Thoracic aorta (tissue), 2 donors: ENCODE measurements at regions not wholly inside any gene's neighbourhood (a gene's known extent, or its start where the extent isn't known, plus 50 kb on each side); places are given as distances from the start of the nearest gene placed in this dataset.

Experiments used
- ATAC-seq: fragments of 150-250 bp; one replicate; pipeline ENCODE4 v1.8.0; 2017; ENCODE audit warnings: low read depth; ENCODE audit not compliant: insufficient number of reproducible peaks, low FRiP score
- DNase-seq: peaks from one replicate; pipeline ENCODE4 v3.0.0-alpha.2; 2020; ENCODE audit warnings: low spot score
- H3K27ac ChIP-seq, 2 donors: fragments of 200-600 bp; sonication (generic); 1 replicate in 1 of 2; 2 replicates in 1 of 2; pipeline ENCODE4 v1.5.1; 2016; ENCODE audit warnings: mild to moderate bottlenecking in 2 of 2, moderate library complexity in 2 of 2
- H3K27me3 ChIP-seq: fragments of 200-600 bp; sonication (generic); replicated peaks from 2 replicates; pipeline ENCODE4 v1.6.0; 2016; ENCODE audit warnings: mild to moderate bottlenecking; ENCODE audit not compliant: insufficient read depth
- H3K36me3 ChIP-seq: fragments of 200-600 bp; sonication (generic); one replicate; pipeline ENCODE4 v1.5.1; 2016
- H3K4me1 ChIP-seq, 2 donors: fragments of 200-600 bp; sonication (generic); 1 replicate in 1 of 2; 2 replicates in 1 of 2; pipeline versions ENCODE4 v1.5.1 to v1.6.0; 2016; ENCODE audit warnings: low read depth in 2 of 2, mild to moderate bottlenecking in 1 of 2; ENCODE audit not compliant: control insufficient read depth in 1 of 2
- H3K4me3 ChIP-seq: fragments of 200-600 bp; sonication (generic); 2 replicates; pipeline ENCODE4 v1.5.1; 2016; ENCODE audit warnings: mild to moderate bottlenecking
- H3K9me3 ChIP-seq: fragments of 200-600 bp; sonication (generic); 2 replicates; pipeline ENCODE4 v1.5.1; 2016
- TF ChIP-seq, protein P1 (sequence below): fragments of 200-600 bp; sonication (generic); IDR thresholded peaks from one replicate; pipeline ENCODE4 v1.5.1; 2019; ENCODE audit warnings: antibody characterized with exemption

DNA sequence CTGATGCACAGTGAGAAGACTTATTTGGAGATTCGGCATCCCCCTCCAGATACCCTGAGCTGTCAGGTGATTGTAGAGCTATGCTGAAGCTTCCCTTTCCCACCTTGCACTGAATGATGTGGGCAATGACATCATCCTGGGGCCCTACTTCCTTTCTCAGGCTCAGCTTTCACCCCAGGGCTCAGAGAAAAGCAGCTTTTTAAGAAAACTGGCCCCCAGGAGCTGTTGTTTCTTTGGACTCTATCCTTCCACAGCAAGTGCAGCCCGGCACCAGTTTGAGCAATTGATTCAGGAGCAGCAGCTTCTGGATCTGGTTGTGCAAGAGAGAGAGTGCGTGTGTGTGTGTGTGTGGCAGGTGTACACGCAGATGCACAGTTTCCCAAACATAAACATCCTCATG is 251.3 kb downstream of the ANAPC1 start:
- ATAC-seq: no peak

DNA sequence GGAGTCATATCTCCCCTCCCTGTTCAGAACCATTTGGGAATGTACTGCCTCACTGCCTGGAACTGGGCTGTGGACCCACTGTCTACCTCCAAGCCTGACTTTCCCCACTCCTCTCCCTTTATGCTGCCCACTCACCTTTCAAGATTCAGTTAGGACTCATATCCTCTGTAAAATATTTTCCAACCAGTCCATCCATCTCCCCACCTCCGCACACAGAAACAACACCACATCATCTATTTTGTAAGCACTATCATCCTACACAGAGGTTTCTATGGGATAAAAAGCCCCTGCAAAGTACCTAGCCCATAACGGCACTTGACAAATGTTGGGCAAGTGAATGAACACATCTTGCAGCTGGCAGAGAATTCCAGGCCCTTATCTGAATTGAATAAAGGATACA is 250.8 kb downstream of the ANAPC1 start:
- Histone ChIP-seq H3K27me3 (no peaks in the 10 kb centered on the region), H3K27ac (no peak overlapping the region), H3K4me1 (peaks cover 0 to 11% of the 10 kb centered on the region in 2 donors), H3K9me3 (peaks cover 4% of the 10 kb centered on the region), H3K36me3 (no peaks in the 10 kb centered on the region), H3K4me3 (no peak overlapping the region)
- DNase-seq (no peak), ATAC-seq (no peak)
- TF ChIP-seq, protein P1, sequence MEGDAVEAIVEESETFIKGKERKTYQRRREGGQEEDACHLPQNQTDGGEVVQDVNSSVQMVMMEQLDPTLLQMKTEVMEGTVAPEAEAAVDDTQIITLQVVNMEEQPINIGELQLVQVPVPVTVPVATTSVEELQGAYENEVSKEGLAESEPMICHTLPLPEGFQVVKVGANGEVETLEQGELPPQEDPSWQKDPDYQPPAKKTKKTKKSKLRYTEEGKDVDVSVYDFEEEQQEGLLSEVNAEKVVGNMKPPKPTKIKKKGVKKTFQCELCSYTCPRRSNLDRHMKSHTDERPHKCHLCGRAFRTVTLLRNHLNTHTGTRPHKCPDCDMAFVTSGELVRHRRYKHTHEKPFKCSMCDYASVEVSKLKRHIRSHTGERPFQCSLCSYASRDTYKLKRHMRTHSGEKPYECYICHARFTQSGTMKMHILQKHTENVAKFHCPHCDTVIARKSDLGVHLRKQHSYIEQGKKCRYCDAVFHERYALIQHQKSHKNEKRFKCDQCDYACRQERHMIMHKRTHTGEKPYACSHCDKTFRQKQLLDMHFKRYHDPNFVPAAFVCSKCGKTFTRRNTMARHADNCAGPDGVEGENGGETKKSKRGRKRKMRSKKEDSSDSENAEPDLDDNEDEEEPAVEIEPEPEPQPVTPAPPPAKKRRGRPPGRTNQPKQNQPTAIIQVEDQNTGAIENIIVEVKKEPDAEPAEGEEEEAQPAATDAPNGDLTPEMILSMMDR: no peak

More for the DNA sequence above, 251.3 kb downstream of the ANAPC1 start:
- Histone ChIP-seq H3K4me3 (no peak overlapping the region), H3K4me1 (peaks cover 0 to 11% of the 10 kb centered on the region in 2 donors), H3K27me3 (no peaks in the 10 kb centered on the region), H3K36me3 (no peaks in the 10 kb centered on the region), H3K9me3 (peaks cover 4% of the 10 kb centered on the region), H3K27ac (no peak overlapping the region)
- TF ChIP-seq, protein P1: no peak
- DNase-seq: no peak

DNA sequence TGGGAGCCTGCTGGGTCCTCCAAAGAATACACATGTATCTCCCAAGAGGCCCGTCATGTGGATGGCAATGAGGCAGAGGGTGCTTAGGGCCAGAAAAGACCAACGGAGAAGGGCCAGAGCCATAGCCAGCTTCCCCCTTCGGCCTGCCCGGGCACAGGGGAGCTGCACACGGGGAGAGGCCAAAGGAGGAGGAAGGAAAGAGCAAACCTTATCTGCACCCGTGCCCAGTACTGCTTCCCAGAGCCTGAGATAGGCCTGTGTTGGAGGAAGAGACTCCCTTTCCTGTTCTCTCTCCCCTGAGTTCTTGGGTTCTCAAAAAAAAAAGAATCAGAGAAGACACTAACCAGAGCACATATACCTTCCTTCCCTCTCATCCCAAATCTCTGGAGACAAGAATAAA is 250.3 kb downstream of the ANAPC1 start:
- TF ChIP-seq, protein P1: no peak
- DNase-seq (no peak), ATAC-seq (no peak)

DNA sequence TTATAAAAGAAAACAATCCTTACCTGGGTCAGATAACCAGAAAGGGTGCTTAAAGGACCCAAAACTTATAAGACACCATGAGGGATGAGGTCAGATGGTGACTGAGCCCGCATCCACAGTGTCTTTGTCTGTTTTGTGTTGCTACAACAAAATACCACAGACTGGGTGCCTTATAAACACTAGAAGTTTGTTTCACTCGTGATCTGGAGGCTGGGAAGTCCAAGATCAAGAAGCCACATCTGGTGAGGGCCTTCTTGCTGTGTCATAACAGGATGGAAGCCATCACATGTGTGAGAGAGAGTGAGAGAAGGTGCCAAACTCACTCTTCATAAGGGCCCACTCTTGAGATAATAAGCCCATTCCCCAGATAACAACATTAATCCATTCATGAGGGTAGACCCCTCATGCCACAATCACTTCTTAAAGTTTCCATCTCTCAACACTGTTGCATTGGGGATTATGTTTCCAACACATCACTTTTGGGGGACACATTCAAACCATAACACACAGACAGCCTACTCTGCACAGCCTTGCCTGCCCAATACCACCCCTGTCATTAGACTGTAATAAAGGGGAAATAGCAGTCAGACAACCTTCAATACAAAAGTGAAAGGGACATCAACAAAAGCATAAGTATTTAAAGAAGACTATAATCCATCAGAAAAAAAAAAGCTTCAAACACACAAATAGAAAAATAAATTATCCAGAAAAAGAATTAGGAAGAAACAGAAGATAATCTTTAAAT is 249.8 kb downstream of the ANAPC1 start:
- peaks cover 0 to 11% of the 10 kb centered on the region in 2 donors for H3K4me1 ChIP-seq
- DNase-seq (no peak), ATAC-seq (no peak)
- no peak overlapping the region for H3K27ac ChIP-seq
- H3K36me3 ChIP-seq: no peaks in the 10 kb centered on the region
- no peaks in the 10 kb centered on the region for H3K27me3 ChIP-seq
- no peak overlapping the region for H3K4me3 ChIP-seq
- no peaks in the 10 kb centered on the region for H3K9me3 ChIP-seq
- TF ChIP-seq, protein P1: no peak

More for the DNA sequence above, 250.3 kb downstream of the ANAPC1 start:
- Histone ChIP-seq H3K4me3 (no peak overlapping the region), H3K9me3 (peaks cover 3% of the 10 kb centered on the region), H3K4me1 (peaks cover 0 to 11% of the 10 kb centered on the region in 2 donors), H3K36me3 (no peaks in the 10 kb centered on the region), H3K27me3 (no peaks in the 10 kb centered on the region), H3K27ac (no peak overlapping the region)

DNA sequence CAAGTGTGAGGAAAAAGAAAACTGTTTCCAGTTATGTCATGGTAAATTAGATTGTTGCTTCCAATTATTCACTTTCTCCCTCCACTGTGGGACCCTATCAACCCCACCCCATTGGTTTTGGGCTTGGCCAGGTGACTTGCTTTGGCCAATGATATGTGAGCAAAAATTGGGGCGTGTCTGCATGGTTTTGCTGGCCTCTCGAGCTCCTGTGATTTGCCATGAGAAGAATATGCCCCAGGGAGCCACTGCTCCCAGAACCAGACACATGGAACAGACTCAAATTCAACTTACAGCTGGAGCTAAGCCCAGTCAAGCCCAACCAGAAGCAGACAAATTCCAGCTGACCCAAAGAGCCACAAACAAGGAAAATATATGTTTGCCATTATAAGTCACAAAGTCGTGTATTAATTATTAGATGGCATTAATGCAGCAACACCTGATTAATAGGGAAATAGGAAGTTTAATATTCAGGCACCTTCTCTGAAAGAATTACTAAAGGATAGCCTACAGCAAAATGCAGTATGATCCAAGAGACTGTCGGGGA is 248.9 kb downstream of the ANAPC1 start:
- ATAC-seq (no peak), DNase-seq (no peak)
- H3K4me3 ChIP-seq: no peak overlapping the region
- H3K27ac ChIP-seq: no peak overlapping the region
- TF ChIP-seq, protein P1: no peak
- no peaks in the 10 kb centered on the region for H3K36me3 ChIP-seq
- peaks cover 0 to 11% of the 10 kb centered on the region in 2 donors for H3K4me1 ChIP-seq
- H3K9me3 ChIP-seq: no peaks in the 10 kb centered on the region
- no peaks in the 10 kb centered on the region for H3K27me3 ChIP-seq
